ENCODE measurements at regions not wholly inside any gene's neighbourhood (a gene's known extent, or its start where the extent isn't known, plus 50 kb on each side); places are given as distances from the start of the nearest gene placed in this dataset.
"Not testable (repeated sequence)": the region's sequence is repeated elsewhere in the genome, so short reads cannot be mapped to it uniquely, and the experiment has no call there.

- DNase-seq (ENCODE audit: low read depth), result no peak
These were observed 353.6 kb upstream of the SFSWAP start for GRCh38 chr12:131357185-131357747.

- no peak for DNase-seq (ENCODE audit: low read depth)
These were observed 353.0 kb upstream of the SFSWAP start for GRCh38 chr12:131357920-131358319.

DNA sequence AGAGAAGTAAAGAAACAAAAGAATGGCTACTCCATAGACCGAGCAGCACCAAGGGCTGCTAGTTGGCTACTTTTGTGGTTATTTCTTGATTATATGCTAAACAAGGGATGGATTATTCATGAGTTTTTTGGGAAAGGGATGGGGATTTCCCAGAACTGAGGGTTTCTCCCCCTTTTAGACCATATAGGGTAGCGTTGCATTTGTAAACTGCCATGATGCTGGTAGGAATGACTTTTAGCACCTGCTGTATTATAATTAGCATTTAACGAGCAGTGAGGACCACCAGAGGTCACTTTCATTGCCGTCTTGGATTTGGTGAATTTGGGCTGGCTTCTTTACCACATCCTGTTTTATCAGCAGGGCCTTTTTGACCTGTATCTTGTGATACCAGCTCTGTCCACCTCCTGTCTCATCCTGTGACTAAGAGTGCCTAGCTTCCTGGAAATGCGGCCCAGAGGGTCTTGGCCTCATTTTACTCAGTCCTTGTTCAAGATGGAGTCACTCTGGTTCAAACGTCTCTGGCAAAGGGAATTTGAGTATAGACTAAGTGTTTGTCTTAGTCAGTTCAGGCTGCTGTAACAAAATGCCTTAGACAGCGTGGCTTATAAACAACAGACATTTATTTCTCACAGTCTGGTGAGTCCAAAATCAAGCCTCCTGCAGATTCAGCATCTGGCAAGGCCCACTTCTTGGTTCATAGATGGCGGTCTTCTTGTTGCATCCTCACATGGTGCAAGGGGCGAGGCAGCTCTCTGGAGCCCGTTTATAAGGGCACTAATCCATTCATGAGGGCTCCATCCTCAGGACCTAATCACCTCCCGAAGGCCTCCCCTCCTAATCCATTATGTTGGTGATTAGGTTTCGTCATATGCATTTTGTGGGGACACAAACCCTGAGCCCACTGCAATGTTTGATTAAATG, 348.3 kb upstream of the SFSWAP start:
- DNase-seq (ENCODE audit: low read depth), result no peak

- DNase-seq (ENCODE audit: low read depth), result no peak
These were observed 347.5 kb upstream of the SFSWAP start for GRCh38 chr12:131363393-131363792.

- no peak for DNase-seq (ENCODE audit: low read depth)
These were observed 346.9 kb upstream of the SFSWAP start for GRCh38 chr12:131363841-131364495.

GRCh38 chr12:131364903-131365820, 345.7 kb upstream of the SFSWAP start:
- DNase-seq (ENCODE audit: low read depth), result no peak

- no peak for DNase-seq (ENCODE audit: low read depth)
These were observed 345.0 kb upstream of the SFSWAP start for GRCh38 chr12:131365821-131366260.

GRCh38 chr12:131366261-131366871, 344.5 kb upstream of the SFSWAP start:
- DNase-seq (ENCODE audit: low read depth), result no peak

DNA sequence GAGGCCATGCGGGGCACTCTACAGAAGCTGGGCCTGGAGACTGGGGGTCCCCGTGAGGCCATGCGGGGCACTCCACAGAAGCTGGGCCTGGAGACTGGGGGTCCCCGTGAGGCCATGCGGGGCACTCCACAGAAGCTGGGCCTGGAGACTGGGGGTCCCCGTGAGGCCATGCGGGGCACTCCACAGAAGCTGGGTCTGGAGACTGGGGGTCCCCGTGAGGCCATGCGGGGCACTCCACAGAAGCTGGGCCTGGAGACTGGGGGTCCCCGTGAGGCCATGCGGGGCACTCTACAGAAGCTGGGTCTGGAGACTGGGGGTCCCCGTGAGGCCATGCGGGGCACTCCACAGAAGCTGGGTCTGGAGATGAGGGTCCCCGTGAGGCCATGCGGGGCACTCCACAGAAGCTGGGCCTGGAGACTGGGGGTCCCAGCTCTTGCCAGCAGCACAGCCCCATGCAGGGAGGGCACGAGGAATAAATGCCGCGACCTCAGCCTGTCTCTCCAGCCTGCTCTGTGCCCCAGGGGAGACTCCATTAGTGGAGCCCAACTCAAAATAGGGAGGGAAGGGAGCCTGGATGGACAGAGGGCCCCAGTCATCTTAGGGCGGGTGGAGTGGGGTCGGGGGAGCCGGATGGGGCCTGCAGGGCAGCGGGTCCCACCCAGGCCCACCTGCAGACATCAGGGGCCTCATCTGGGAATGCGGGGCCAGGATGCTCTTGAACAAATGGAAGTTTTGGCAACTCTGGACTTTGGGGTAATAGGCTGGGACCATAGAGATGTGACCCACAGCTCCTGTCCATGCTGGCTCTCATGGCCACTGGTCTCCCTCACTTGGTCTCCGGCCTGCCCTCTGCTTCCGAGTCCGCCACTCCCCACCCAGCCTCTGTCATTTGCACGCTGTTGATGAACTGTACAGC, 343.6 kb upstream of the SFSWAP start:
- not testable (repeated sequence) for DNase-seq (ENCODE audit: low read depth)

GRCh38 chr12:131367983-131368667, 342.8 kb upstream of the SFSWAP start:
- no peak for DNase-seq (ENCODE audit: low read depth)

GRCh38 chr12:131368668-131369071, 342.2 kb upstream of the SFSWAP start:
- no peak for DNase-seq (ENCODE audit: low read depth)

DNA sequence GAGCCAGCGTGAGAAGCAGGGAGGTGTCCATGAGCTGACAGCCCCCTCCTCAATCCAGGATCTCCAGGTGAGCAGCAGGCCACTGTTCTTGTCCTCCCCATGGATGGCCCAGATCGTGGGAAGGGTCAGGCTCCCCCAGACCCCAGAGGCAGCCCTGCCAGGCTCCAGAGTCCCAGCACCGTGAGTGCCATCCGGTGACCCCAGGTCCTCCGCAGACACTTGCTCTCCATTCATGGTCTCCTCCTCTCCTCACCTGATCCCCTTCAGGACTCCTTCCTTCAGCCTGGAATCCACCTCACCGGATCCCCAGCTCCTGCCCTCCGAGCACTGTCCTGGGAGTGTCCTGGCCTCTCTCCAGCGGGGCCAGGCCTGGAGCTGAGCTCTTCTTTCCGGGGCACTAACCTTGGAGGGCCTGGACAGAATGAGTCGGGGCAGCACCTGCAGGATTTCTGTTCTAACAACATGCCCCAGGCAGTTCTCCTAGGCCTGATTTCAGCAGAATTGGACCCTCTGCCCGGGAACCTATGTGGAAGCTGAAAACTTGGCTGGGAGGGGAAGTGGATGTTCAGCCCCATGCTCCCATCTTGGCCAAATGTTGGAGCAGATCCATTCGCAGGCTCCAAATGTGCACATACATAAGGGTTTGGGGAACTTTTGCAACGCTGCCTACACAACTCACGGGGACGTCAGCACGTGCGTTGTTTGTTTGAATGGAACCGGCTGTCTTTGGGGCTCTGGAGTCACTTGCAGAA, 341.6 kb upstream of the SFSWAP start:
- no peak for DNase-seq (ENCODE audit: low read depth)

- no peak for DNase-seq (ENCODE audit: low read depth)
These were observed 340.6 kb upstream of the SFSWAP start for GRCh38 chr12:131370321-131370720.

GRCh38 chr12:131370791-131371347, 340.0 kb upstream of the SFSWAP start:
- DNase-seq (ENCODE audit: low read depth), result no peak

- DNase-seq (ENCODE audit: low read depth), result no peak
These were observed 339.3 kb upstream of the SFSWAP start for GRCh38 chr12:131371401-131372170.

DNA sequence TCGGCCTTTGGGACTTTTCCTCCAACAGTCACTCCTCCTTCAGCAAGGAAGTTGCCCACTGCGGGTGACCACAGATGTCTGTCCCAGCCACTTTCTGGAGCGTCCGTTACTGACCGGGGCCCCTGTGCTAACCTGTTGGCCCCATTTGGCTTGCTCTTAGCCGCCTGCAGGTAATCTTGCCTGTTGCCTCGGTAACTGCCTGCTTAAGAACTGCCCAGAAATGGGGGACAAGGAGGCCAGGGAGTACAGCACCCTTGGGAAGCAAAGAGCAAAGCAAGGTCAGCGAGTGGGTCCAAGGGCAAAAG, 338.8 kb upstream of the SFSWAP start:
- DNase-seq (ENCODE audit: low read depth), result no peak

- no peak for DNase-seq (ENCODE audit: low read depth)
These were observed 338.1 kb upstream of the SFSWAP start for GRCh38 chr12:131372706-131373195.
